Cardiac fibroblast (primary cell): ENCODE measurements at regions not wholly inside any gene's neighbourhood (a gene's known extent, or its start where the extent isn't known, plus 50 kb on each side); places are given as distances from the start of the nearest gene placed in this dataset.

Source experiments
- DNase-seq, 2 donors: peaks; one replicate each; pipeline versions ENCODE4 v3.0.0 to v3.0.0-alpha.2; 2010; ENCODE audit warnings: low read depth in 2 of 2
- H3K4me3 ChIP-seq, 2 donors: replicated peaks in 1 of 2; 1 replicate in 1 of 2; 2 replicates in 1 of 2; pipeline ENCODE4 v1.5.1; 2011; ENCODE audit warnings: low read depth in 2 of 2, low read length in 2 of 2, mild to moderate bottlenecking in 2 of 2, moderate library complexity in 1 of 2
- CTCF ChIP-seq: IDR thresholded peaks from one replicate; pipeline ENCODE4 v1.5.1; 2011; ENCODE audit warnings: low read depth, mild to moderate bottlenecking, low read length, inconsistent platforms

DNA sequence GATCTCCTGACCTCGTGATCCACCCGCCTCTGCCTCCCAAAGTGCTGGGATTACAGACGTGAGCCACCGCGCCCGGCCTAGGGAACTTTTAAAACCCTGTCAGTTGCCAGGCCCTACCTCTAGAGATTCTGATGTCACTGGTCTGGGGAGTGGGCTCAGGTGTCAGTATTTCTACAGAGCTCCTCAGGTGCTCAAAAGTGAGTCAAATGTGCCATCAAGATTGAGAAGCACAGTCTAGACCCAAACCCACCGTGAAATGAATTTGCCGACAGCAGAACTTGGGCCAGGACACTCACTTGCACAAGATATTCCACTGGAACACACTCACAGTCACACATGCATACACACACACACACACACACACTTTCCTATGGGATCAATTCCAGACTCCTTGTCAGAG lies 215.5 kb downstream of the RRAGC start:
- TF ChIP-seq CTCF, result no peak
- no peak overlapping the region for H3K4me3 ChIP-seq
- no peak for DNase-seq

- DNase-seq, result no peak
Measured at GRCh38 chr1:38641661-38642060, 217.9 kb downstream of the RRAGC start.

GRCh38 chr1:38640371-38640770 lies 219.2 kb downstream of the RRAGC start:
- no peak for TF ChIP-seq CTCF
- H3K4me3 ChIP-seq, result no peak overlapping the region
- no peak for DNase-seq

More at GRCh38 chr1:38641661-38642060, 217.9 kb downstream of the RRAGC start:
- no peak overlapping the region for H3K4me3 ChIP-seq
- TF ChIP-seq CTCF, result no peak

DNA sequence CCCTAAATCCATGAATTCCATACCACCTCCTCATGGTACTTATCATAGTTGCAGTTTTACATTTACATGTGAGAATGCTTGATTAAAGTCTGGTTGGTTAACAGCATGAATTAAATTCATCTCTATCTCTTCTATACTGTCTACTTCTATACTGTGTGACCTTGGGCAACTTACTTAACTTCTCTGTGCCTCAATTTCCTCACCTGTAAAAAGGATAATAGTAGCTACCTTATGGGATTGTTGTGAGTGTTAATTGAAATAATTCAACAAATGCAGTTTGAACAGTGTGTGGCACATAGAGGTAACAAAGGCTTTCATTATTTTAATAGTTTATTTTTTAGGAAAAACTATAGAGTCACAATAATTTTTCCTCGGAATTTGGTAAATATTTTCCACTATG lies 231.3 kb downstream of the RRAGC start:
- no peak for TF ChIP-seq CTCF
- DNase-seq, result no peak
- H3K4me3 ChIP-seq, result no peak overlapping the region

DNA sequence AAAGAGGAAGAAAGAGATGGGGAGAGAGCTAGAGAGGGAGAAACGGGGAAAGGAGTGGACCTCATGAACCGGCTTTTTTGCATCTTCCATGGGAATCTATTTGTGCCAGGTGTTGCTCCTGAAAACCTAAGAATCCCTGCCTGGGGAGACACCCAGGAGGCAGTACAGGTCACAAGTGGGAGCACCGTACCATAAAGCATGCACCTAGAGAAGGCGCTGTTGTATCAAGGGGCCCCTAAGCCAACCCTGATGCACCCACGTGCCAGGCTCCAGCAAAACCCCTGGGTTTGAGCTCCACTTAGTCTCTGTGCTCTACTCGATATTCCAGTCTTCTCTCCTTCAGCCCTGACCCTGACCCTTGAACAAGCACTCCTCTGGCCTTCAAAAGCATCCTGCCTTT lies 233.6 kb downstream of the RRAGC start:
- no peak overlapping the region for H3K4me3 ChIP-seq
- no peak for TF ChIP-seq CTCF

GRCh38 chr1:38624336-38625039 lies 235.1 kb downstream of the RRAGC start:
- H3K4me3 ChIP-seq, result no peak overlapping the region
- no peak for TF ChIP-seq CTCF
- no peak for DNase-seq

More for the DNA sequence above, 233.6 kb downstream of the RRAGC start:
- DNase-seq, result no peak

DNA sequence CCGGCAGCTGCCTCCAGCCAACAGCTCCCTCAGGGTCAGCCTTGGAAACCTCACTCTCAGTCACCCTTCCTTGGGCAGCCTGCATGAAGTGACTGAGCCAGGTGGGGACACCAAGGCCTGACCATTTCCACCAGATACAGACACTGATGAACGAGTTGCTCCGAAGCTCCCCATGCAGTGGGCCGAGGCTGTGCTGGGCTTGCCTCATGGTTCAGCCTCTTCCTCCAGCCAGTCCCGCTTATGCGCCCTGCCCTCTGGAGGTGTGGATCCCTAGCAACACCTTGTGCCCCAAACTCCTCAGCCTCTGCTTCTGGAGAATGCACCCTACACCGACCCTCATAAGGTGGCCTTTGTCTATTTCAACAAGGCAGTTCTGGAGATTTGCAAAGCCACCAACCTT lies 236.0 kb downstream of the RRAGC start:
- no peak for TF ChIP-seq CTCF
- DNase-seq, result no peak
- H3K4me3 ChIP-seq, result no peak overlapping the region
